CD4-positive, CD25-positive, alpha-beta regulatory T cell (primary cell): ENCODE measurements at regions not wholly inside any gene's neighbourhood (a gene's known extent, or its start where the extent isn't known, plus 50 kb on each side); places are given as distances from the start of the nearest gene placed in this dataset.

Experiments
- ATAC-seq, 2 donors: fragments of 150-1000 bp; cut with Tn5 transposase; one replicate each; pipeline ENCODE4 v1.10.0; 2021; ENCODE audit warnings: low read depth in 2 of 2, moderate number of reproducible peaks in 2 of 2, moderate library complexity in 1 of 2
- DNase-seq, 3 donors: peaks; one replicate each; pipeline versions ENCODE4 v3.0.0 to v3.0.0-alpha.2; 2012 to 2022; ENCODE audit warnings: mixed read lengths in 1 of 3
- H3K27ac ChIP-seq: one replicate; pipeline ENCODE4 v1.7.0; 2013; ENCODE audit warnings: mild to moderate bottlenecking, low read length; ENCODE audit not compliant: insufficient read depth, poor library complexity, severe bottlenecking
- H3K27me3 ChIP-seq: one replicate; pipeline ENCODE4 v1.7.0; 2013; ENCODE audit warnings: low read length; ENCODE audit not compliant: control insufficient read depth, insufficient read depth
- H3K36me3 ChIP-seq: one replicate; pipeline ENCODE4 v1.7.0; 2013; ENCODE audit warnings: mild to moderate bottlenecking, low read length, moderate library complexity; ENCODE audit not compliant: control insufficient read depth, insufficient read depth
- H3K4me1 ChIP-seq: 2 replicates; pipeline ENCODE4 v1.7.0; 2013; ENCODE audit warnings: mild to moderate bottlenecking, low read length; ENCODE audit not compliant: insufficient read depth, control insufficient read depth, poor library complexity, severe bottlenecking
- H3K4me3 ChIP-seq: one replicate; pipeline ENCODE4 v1.7.0; 2013; ENCODE audit warnings: low read depth, mild to moderate bottlenecking, low read length, moderate library complexity
- H3K9me3 ChIP-seq, 2 experiments: 1 replicate in 1 of 2; 2 replicates in 1 of 2; pipeline ENCODE4 v1.7.0; 2013; ENCODE audit warnings: low read length in 2 of 2, mild to moderate bottlenecking in 1 of 2, moderate library complexity in 1 of 2; ENCODE audit not compliant: control insufficient read depth in 2 of 2
- H3K27ac Mint-ChIP-seq, 3 donors: one replicate each; pipeline ENCODE4 v1.8.0; 2020 to 2022; ENCODE audit warnings: mild to moderate bottlenecking in 3 of 3, mixed read lengths in 3 of 3, moderate library complexity in 2 of 3
- H3K27me3 Mint-ChIP-seq: one replicate; pipeline ENCODE4 v1.8.0; 2022; ENCODE audit warnings: mild to moderate bottlenecking, mixed read lengths
- H3K36me3 Mint-ChIP-seq: one replicate; pipeline ENCODE4 v1.8.0; 2020; ENCODE audit warnings: mixed read lengths
- H3K4me1 Mint-ChIP-seq, 4 donors: one replicate each; pipeline ENCODE4 v1.8.0; 2020 to 2022; ENCODE audit warnings: mixed read lengths in 4 of 4, mild to moderate bottlenecking in 1 of 4
- H3K4me3 Mint-ChIP-seq, 4 donors: one replicate each; pipeline ENCODE4 v1.8.0; 2020 to 2022; ENCODE audit warnings: mild to moderate bottlenecking in 4 of 4, mixed read lengths in 4 of 4, moderate library complexity in 3 of 4
- H3K9me3 Mint-ChIP-seq, 7 donors: one replicate each; pipeline ENCODE4 v1.8.0; 2020 to 2022; ENCODE audit warnings: mixed read lengths in 7 of 7, mild to moderate bottlenecking in 3 of 7, moderate library complexity in 2 of 7

GRCh38 chr5:89004379-89004778 is 121.4 kb upstream of the MEF2C start:
- no peaks in the 10 kb centered on the region for H3K36me3 Mint-ChIP-seq
- no peaks in the 10 kb centered on the region for H3K27me3 Mint-ChIP-seq

DNA sequence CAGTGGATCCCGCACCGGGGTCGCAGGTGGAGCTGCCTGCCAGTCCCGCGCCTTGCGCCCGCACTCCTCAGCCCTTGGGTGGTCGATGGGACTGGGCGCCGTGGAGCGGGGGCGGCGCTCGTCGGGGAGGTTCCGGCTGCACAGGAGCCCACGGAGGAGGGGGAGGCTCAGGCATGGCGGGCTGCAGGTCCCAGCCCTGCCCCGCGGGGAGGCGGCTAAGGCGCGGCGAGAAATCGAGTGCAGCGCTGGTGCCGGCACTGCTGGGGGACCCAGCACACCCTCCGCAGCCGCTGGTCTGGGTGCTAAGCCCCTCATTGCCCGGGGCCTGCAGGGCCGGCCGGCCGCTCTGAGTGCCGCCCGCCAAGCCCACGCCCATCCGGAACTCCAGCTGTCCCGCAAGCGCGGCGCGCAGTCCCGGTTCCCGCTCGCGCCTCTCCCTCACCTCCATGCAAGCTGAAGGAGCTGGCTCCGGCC is 120.6 kb upstream of the MEF2C start:
- no peak overlapping the region for H3K4me3 Mint-ChIP-seq
- H3K27ac Mint-ChIP-seq, result no peak overlapping the region
- H3K4me1 Mint-ChIP-seq, result no peaks in the 10 kb centered on the region
- Histone ChIP-seq H3K27me3 (no peaks in the 10 kb centered on the region), H3K9me3 (no peaks in the 10 kb centered on the region), H3K36me3 (no peaks in the 10 kb centered on the region), H3K27ac (no peak overlapping the region), H3K4me3 (no peak overlapping the region), H3K4me1 (no peaks in the 10 kb centered on the region)
- H3K27me3 Mint-ChIP-seq, result no peaks in the 10 kb centered on the region
- no peak for ATAC-seq
- H3K36me3 Mint-ChIP-seq, result no peaks in the 10 kb centered on the region
- peaks cover 0 to 6% (median 4%) of the 10 kb centered on the region in 7 donors for H3K9me3 Mint-ChIP-seq
- DNase-seq, result no peak

More at GRCh38 chr5:89004379-89004778, 121.4 kb upstream of the MEF2C start:
- ATAC-seq (no peak), DNase-seq (no peak)
- H3K27me3 ChIP-seq, result no peaks in the 10 kb centered on the region
- H3K36me3 ChIP-seq, result no peaks in the 10 kb centered on the region
- H3K4me3 Mint-ChIP-seq, result no peak overlapping the region
- H3K4me1 ChIP-seq, result no peaks in the 10 kb centered on the region
- H3K9me3 Mint-ChIP-seq, result peaks cover 0 to 6% (median 4%) of the 10 kb centered on the region in 7 donors
- H3K4me3 ChIP-seq, result no peak overlapping the region
- no peak overlapping the region for H3K27ac ChIP-seq
- no peaks in the 10 kb centered on the region for H3K4me1 Mint-ChIP-seq
- H3K9me3 ChIP-seq, result no peaks in the 10 kb centered on the region
- peak overlapping the region in 1 of 3 donors; percentile 10 for H3K27ac Mint-ChIP-seq

DNA sequence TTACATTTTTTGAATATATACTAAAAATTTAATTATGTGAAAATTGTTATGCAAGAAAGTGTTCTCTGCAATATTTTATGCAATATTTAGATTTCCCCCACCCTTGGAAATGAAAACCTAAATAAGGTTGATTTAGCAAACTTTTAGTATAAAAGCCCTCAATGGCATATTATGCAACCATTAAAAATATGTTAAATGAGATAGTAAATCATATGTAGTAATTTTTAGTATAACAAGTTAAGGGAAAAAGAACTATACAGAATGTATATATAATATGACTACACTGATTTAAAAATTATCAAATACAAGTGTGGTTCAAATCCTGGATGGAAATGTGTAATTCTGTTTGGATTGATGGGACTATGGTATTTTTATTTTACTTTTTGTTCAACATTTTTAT is 116.9 kb upstream of the MEF2C start:
- H3K4me1 Mint-ChIP-seq, result no peaks in the 10 kb centered on the region
- no peaks in the 10 kb centered on the region for H3K27me3 ChIP-seq
- no peak overlapping the region for H3K4me3 ChIP-seq
- no peaks in the 10 kb centered on the region for H3K36me3 ChIP-seq
- H3K27ac ChIP-seq, result no peak overlapping the region
- H3K4me1 ChIP-seq, result no peaks in the 10 kb centered on the region
- H3K4me3 Mint-ChIP-seq, result no peak overlapping the region
- peaks cover 0 to 4% (median 3%) of the 10 kb centered on the region in 7 donors for H3K9me3 Mint-ChIP-seq
- DNase-seq (no peak), ATAC-seq (no peak)
- H3K27ac Mint-ChIP-seq, result no peak overlapping the region
- no peaks in the 10 kb centered on the region for H3K36me3 Mint-ChIP-seq
- no peaks in the 10 kb centered on the region for H3K27me3 Mint-ChIP-seq
- H3K9me3 ChIP-seq, result no peaks in the 10 kb centered on the region

GRCh38 chr5:88997937-88998336 is 115.0 kb upstream of the MEF2C start:
- Histone ChIP-seq H3K9me3 (no peaks in the 10 kb centered on the region), H3K4me3 (no peak overlapping the region), H3K27ac (no peak overlapping the region), H3K4me1 (no peaks in the 10 kb centered on the region), H3K36me3 (no peaks in the 10 kb centered on the region), H3K27me3 (no peaks in the 10 kb centered on the region)
- H3K4me3 Mint-ChIP-seq, result no peak overlapping the region
- H3K36me3 Mint-ChIP-seq, result no peaks in the 10 kb centered on the region
- H3K9me3 Mint-ChIP-seq, result peaks cover 0 to 3% (median 0%) of the 10 kb centered on the region in 7 donors
- no peak for DNase-seq
- H3K27me3 Mint-ChIP-seq, result no peaks in the 10 kb centered on the region
- no peaks in the 10 kb centered on the region for H3K4me1 Mint-ChIP-seq
- no peak for ATAC-seq
- H3K27ac Mint-ChIP-seq, result no peak overlapping the region

- Histone ChIP-seq H3K27me3 (no peaks in the 10 kb centered on the region), H3K27ac (no peak overlapping the region), H3K36me3 (no peaks in the 10 kb centered on the region), H3K9me3 (no peaks in the 10 kb centered on the region), H3K4me1 (no peaks in the 10 kb centered on the region), H3K4me3 (no peak overlapping the region)
- Mint-ChIP-seq H3K36me3 (no peaks in the 10 kb centered on the region), H3K4me3 (no peak overlapping the region), H3K9me3 (peaks cover 0 to 11% (median 3%) of the 10 kb centered on the region in 7 donors), H3K27ac (no peak overlapping the region), H3K27me3 (no peaks in the 10 kb centered on the region), H3K4me1 (peaks cover 0 to 8% (median 2%) of the 10 kb centered on the region in 4 donors)
- DNase-seq (no peak), ATAC-seq (no peak)
Measured at GRCh38 chr5:88984040-88984439, 101.1 kb upstream of the MEF2C start.

- Mint-ChIP-seq H3K4me3 (no peak overlapping the region), H3K27me3 (no peaks in the 10 kb centered on the region), H3K27ac (no peak overlapping the region), H3K4me1 (peaks cover 0 to 8% (median 3%) of the 10 kb centered on the region in 4 donors), H3K36me3 (no peaks in the 10 kb centered on the region), H3K9me3 (peaks cover 0 to 3% (median 0%) of the 10 kb centered on the region in 7 donors)
- H3K9me3 ChIP-seq, result no peaks in the 10 kb centered on the region
- ATAC-seq (no peak), DNase-seq (no peak)
- no peaks in the 10 kb centered on the region for H3K4me1 ChIP-seq
- H3K27me3 ChIP-seq, result no peaks in the 10 kb centered on the region
- no peak overlapping the region for H3K4me3 ChIP-seq
- no peaks in the 10 kb centered on the region for H3K36me3 ChIP-seq
- no peak overlapping the region for H3K27ac ChIP-seq
Measured at GRCh38 chr5:88979726-88980125, 96.7 kb upstream of the MEF2C start.

DNA sequence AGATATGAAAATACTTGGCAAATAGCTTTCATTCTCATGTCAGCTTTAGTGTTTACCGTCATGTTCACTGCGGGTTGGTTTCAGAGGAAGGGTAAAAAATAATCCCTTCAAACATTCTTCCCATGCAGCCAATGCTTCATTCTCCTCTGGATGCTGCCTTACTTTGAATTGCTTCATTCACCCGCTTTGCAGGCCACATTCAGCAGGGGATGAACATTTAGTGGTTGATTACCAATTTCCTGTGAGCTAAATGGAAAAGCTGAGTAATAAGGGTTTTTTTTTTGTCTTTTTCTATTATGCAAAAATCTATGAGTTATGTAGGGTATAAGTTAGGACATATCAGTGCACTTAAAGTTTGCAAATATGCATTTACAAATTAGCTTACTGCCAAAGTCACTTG is 96.3 kb upstream of the MEF2C start:
- no peaks in the 10 kb centered on the region for H3K9me3 ChIP-seq
- no peaks in the 10 kb centered on the region for H3K36me3 ChIP-seq
- no peaks in the 10 kb centered on the region for H3K27me3 ChIP-seq
- Mint-ChIP-seq H3K27ac (no peak overlapping the region), H3K36me3 (no peaks in the 10 kb centered on the region), H3K9me3 (peaks cover 0 to 5% (median 0%) of the 10 kb centered on the region in 7 donors), H3K4me3 (no peak overlapping the region), H3K4me1 (peaks cover 0 to 8% (median 3%) of the 10 kb centered on the region in 4 donors), H3K27me3 (no peaks in the 10 kb centered on the region)
- DNase-seq (peak in 1 of 3 donors; percentile 2), ATAC-seq (no peak)
- H3K4me3 ChIP-seq, result no peak overlapping the region
- no peaks in the 10 kb centered on the region for H3K4me1 ChIP-seq
- H3K27ac ChIP-seq, result no peak overlapping the region

- no peaks in the 10 kb centered on the region for H3K27me3 ChIP-seq
- H3K36me3 ChIP-seq, result no peaks in the 10 kb centered on the region
- Mint-ChIP-seq H3K4me1 (peaks cover 0 to 8% (median 3%) of the 10 kb centered on the region in 4 donors), H3K4me3 (no peak overlapping the region), H3K27me3 (no peaks in the 10 kb centered on the region), H3K36me3 (no peaks in the 10 kb centered on the region), H3K27ac (no peak overlapping the region), H3K9me3 (peaks cover 0 to 7% (median under 1%) of the 10 kb centered on the region in 7 donors)
- no peak overlapping the region for H3K27ac ChIP-seq
- DNase-seq (no peak), ATAC-seq (no peak)
- H3K4me3 ChIP-seq, result no peak overlapping the region
- H3K9me3 ChIP-seq, result no peaks in the 10 kb centered on the region
- H3K4me1 ChIP-seq, result no peaks in the 10 kb centered on the region
Measured at GRCh38 chr5:88976914-88977313, 93.9 kb upstream of the MEF2C start.
